NCI-H524 treated with DMSO at 0.1 percent for 48 hours (cell line): ENCODE measurements at regions not wholly inside any gene's neighbourhood (a gene's known extent, or its start where the extent isn't known, plus 50 kb on each side); places are given as distances from the start of the nearest gene placed in this dataset.
"Not testable (repeated sequence)": the region's sequence is repeated elsewhere in the genome, so short reads cannot be mapped to it uniquely, and the experiment has no call there.

ENCODE experiments used
- DNase-seq: peaks from one replicate; lab custom pipeline; 2025; lab: John Stamatoyannopoulos, UW

- DNase-seq = no peak
Measured at GRCh38 chr11:44417731-44418455, 108.0 kb upstream of the ALX4 start.

- no peak for DNase-seq
Measured at GRCh38 chr11:44418456-44418830, 108.5 kb upstream of the ALX4 start.

GRCh38 chr11:44421090-44421675 is 111.2 kb upstream of the ALX4 start:
- peak; percentile 24 for DNase-seq

- DNase-seq = no peak
Measured at GRCh38 chr11:44423289-44423688, 113.3 kb upstream of the ALX4 start.

GRCh38 chr11:44424841-44425240 is 114.9 kb upstream of the ALX4 start:
- no peak for DNase-seq

- no peak for DNase-seq
Measured at GRCh38 chr11:44426119-44426518, 116.2 kb upstream of the ALX4 start.

GRCh38 chr11:44426958-44427357 is 117.0 kb upstream of the ALX4 start:
- no peak for DNase-seq

GRCh38 chr11:44427432-44427831 is 117.5 kb upstream of the ALX4 start:
- no peak for DNase-seq

GRCh38 chr11:44430140-44430539 is 120.2 kb upstream of the ALX4 start:
- DNase-seq = no peak

GRCh38 chr11:44434191-44434590 is 124.3 kb upstream of the ALX4 start:
- DNase-seq = peak; percentile 20

GRCh38 chr11:44437122-44437521 is 127.2 kb upstream of the ALX4 start:
- no peak for DNase-seq

GRCh38 chr11:44442893-44443673 is 122.4 kb upstream of the CD82 start:
- DNase-seq = not testable (repeated sequence)

GRCh38 chr11:44443836-44444769 is 121.4 kb upstream of the CD82 start:
- DNase-seq = peak; percentile 27

- no peak for DNase-seq
Measured at GRCh38 chr11:44444770-44445321, 120.6 kb upstream of the CD82 start.

- DNase-seq = no peak
Measured at GRCh38 chr11:44445500-44446365, 119.7 kb upstream of the CD82 start.

GRCh38 chr11:44446366-44446762 is 119.1 kb upstream of the CD82 start:
- no peak for DNase-seq

- no peak for DNase-seq
Measured at GRCh38 chr11:44446996-44447771, 118.3 kb upstream of the CD82 start.

GRCh38 chr11:44450295-44450932 is 115.0 kb upstream of the CD82 start:
- no peak for DNase-seq

GRCh38 chr11:44451706-44452105 is 113.8 kb upstream of the CD82 start:
- no peak for DNase-seq
